Spleen (tissue), 7 donors: ENCODE measurements at regions not wholly inside any gene's neighbourhood (a gene's known extent, or its start where the extent isn't known, plus 50 kb on each side); places are given as distances from the start of the nearest gene placed in this dataset.

ENCODE experiments used
- POLR2A ChIP-seq, 3 donors: fragments of 450-650 bp; IDR thresholded peaks; one replicate each; pipeline ENCODE4 v1.5.1; 2017; ENCODE audit warnings: antibody characterized with exemption in 3 of 3, mild to moderate bottlenecking in 1 of 3
- TF ChIP-seq, protein P1 (sequence below), 11 experiments: fragments of 200-600 bp in 7 of 11; fragments of 450-650 bp in 4 of 11; sonication (generic) in 4 of 11; IDR thresholded peaks in 8 of 11; conservative IDR thresholded peaks in 3 of 11; 1 replicate in 7 of 11; 2 replicates in 4 of 11; pipeline versions ENCODE4 v1.4.0 to v1.8.0; 2016 to 2021; ENCODE audit warnings: antibody characterized with exemption in 11 of 11, inconsistent platforms in 4 of 11, mild to moderate bottlenecking in 1 of 11
- donor health status: DM: no; HTN: no; CAD: no; lungs with moderate emphysema.
- donor health status: DM: no; HTN: no; CAD: no.
- donor health status: DM: no; HTN: no; CAD: no.

DNA sequence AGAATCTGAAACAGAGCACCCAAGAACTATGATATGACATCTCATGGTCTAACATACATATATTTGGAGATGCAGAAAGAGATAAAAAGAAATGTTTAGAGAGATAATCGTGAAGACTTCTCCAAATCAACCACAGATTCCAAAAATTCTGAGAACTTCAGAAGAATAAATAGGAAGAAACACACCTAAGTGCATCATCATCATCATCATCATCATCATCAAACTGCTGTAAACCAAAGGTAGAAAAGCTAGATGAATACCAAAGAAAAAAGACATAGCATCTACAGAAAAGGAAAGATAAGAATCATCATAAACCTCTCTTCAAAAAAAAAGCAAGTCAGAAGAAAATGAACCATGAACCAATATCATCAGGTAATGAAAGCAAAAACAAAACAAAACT is 124.2 kb downstream of the PPP1R3A start:
- TF ChIP-seq, protein P1, sequence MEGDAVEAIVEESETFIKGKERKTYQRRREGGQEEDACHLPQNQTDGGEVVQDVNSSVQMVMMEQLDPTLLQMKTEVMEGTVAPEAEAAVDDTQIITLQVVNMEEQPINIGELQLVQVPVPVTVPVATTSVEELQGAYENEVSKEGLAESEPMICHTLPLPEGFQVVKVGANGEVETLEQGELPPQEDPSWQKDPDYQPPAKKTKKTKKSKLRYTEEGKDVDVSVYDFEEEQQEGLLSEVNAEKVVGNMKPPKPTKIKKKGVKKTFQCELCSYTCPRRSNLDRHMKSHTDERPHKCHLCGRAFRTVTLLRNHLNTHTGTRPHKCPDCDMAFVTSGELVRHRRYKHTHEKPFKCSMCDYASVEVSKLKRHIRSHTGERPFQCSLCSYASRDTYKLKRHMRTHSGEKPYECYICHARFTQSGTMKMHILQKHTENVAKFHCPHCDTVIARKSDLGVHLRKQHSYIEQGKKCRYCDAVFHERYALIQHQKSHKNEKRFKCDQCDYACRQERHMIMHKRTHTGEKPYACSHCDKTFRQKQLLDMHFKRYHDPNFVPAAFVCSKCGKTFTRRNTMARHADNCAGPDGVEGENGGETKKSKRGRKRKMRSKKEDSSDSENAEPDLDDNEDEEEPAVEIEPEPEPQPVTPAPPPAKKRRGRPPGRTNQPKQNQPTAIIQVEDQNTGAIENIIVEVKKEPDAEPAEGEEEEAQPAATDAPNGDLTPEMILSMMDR (IDR thresholded peaks at IDR 0.05 in 8 of 11, conservative IDR thresholded peaks at IDR 0.05 in 3 of 11) = no peak
- TF ChIP-seq POLR2A (IDR thresholded peaks at IDR 0.05) = no peak
